Right lung (tissue), 2 donors: ENCODE measurements at regions not wholly inside any gene's neighbourhood (a gene's known extent, or its start where the extent isn't known, plus 50 kb on each side); places are given as distances from the start of the nearest gene placed in this dataset.
"Not testable (repeated sequence)": the region's sequence is repeated elsewhere in the genome, so short reads cannot be mapped to it uniquely, and the experiment has no call there.

Experiments
- DNase-seq, 2 donors: peaks; one replicate each; pipeline ENCODE4 v3.0.0-alpha.2; 2013

DNA sequence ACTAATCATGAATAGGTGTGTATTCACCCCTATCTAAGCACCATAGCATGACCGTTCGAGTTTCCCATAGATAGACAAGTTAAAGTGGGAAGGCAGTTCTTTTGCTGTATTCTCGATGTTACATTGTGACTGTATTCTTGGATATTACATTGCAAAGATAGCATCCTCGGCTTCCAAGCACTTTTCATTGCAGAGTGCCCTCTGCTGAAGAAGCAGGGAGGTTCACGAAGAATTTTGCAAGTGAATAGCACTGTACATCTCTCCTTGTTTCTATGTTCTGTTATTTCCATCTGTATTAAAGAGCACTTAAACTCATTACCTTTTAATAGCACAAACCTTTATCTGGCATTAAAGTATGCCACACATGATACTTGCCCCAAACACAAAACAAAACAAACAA lies 426.7 kb upstream of the ARX start:
- no peak for DNase-seq

GRCh38 chrX:25433307-25433706 lies 417.5 kb upstream of the ARX start:
- no peak for DNase-seq

DNA sequence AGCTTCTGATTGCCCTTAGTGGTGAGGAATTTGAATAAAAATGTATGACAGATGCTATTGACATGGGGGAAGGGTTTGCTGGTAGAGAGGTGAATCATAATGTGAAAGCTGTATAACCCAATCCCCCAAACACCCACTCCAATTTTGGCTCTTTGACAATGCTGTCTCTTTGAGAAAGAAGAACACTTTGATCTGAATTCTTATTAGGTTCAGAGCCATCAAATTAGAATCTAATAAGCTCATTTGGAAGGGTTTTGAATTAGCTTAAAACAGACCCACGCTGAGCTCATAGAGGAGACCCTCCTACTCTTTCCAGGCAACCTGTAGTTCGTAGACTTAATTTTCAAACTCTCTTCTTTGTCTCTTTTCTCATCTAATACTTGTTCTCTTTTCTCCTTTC lies 416.6 kb upstream of the ARX start:
- no peak for DNase-seq

- no peak for DNase-seq
These were observed 412.2 kb upstream of the ARX start for GRCh38 chrX:25427873-25428555.

GRCh38 chrX:25404163-25404562 lies 388.4 kb upstream of the ARX start:
- not testable (repeated sequence) for DNase-seq

- no peak for DNase-seq
These were observed 373.5 kb upstream of the ARX start for GRCh38 chrX:25389266-25389665.

GRCh38 chrX:25383196-25383595 lies 367.4 kb upstream of the ARX start:
- peak in 1 of 2 donors; percentile 6 for DNase-seq

- no peak for DNase-seq
These were observed 340.7 kb upstream of the ARX start for GRCh38 chrX:25356456-25356855.

DNA sequence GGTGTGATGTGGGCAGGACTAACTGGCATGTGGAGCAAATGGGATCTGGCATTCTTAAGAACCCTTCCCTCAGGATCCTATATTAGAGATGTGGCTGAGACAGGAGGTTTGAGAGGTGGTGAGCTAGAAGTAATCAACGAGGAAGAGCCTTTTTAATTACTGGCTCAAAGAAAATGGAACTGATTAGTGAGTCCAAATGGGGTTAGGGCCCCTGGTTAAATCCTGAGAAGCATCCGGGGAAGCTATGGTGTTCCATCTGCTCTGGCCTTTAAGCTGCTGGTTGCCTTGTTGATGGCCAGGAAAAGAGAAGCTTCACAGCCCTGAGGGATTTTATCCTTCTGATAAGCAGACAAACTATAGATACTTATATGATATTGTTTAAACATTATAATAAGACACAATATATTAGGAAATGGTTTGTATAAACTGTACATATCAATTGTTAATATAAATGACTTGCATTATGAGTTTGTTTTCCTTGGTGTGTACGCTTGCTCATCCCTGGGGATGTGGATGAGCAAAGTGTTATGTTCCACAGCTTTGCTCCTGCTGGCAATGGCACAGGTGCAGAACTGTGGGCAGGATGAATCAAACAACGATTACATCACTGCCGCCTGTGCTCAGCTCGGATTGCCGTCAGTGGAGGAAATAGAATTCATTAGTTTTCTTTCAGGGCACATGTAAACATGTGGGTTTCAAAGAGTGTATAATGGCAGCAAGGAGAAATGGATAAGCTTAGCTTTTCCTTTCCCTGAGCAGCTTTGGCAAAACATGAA lies 328.6 kb upstream of the ARX start:
- no peak for DNase-seq

DNA sequence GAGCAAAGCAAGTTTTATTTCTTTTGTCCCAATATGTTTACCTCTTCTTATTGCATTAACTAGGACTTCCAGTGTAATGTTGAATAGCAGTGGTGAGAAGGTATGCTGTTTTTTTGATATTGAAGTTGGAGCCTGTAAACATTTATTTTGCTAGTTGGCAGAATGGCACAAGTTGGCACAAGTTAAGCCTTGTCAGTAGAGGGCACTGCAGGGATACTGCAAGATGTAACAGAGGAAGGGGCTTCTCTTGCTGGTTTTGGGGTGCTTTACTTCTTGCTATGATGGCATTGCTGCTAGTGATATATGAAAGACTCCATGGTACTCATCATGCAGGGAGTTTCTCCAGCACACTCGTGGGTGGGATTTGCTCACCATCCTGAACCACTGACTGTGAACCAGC lies 327.3 kb upstream of the ARX start:
- no peak for DNase-seq

DNA sequence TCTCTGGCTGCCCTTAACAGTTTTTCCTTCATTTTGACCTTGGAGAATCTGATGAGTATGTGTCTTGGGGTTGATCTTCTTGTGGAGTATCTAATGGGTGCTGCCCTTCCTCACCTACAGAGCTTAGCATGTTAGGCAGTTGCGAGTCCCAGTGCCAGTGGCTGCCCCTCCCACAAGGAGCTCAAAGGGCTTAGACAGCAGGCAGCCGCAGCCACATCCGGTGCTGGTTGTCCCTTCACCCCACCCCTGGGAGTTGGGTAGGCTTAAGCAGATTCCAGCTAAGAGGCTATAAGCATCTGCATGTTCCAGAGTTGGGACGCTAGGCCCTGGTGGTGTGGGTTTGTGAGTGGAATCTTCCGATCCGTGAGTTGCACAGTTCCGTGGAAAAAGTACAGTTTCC lies 322.1 kb upstream of the ARX start:
- DNase-seq, result no peak

GRCh38 chrX:25300994-25301393 lies 285.2 kb upstream of the ARX start:
- DNase-seq, result no peak

- no peak for DNase-seq
These were observed 281.1 kb upstream of the ARX start for GRCh38 chrX:25296850-25297249.

- DNase-seq, result no peak
These were observed 279.7 kb upstream of the ARX start for GRCh38 chrX:25295466-25295865.

GRCh38 chrX:25290132-25290531 lies 274.4 kb upstream of the ARX start:
- no peak for DNase-seq

GRCh38 chrX:25288676-25289075 lies 272.9 kb upstream of the ARX start:
- DNase-seq, result no peak

DNA sequence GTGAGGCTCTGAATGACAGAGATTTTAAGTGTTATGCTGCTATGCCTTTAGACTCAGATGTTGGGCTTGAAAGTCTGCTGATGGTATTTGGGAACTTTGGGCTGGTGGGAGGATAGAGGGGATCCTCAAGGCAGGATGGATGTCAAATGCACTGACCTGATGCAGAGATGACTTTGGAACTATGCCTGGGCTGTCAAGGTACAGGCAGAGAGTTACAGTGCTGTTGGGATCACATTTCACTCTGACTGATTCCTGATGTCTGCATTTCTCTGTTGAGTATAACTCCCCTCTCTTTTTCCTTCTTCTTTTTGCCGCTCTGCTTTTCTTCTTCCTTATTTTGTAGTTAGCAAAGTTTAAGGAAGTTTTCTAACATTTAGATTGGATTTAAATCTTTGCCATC lies 271.8 kb upstream of the ARX start:
- no peak for DNase-seq

GRCh38 chrX:25285598-25285997 lies 269.8 kb upstream of the ARX start:
- no peak for DNase-seq

- DNase-seq, result no peak
These were observed 263.7 kb upstream of the ARX start for GRCh38 chrX:25279510-25279909.

DNA sequence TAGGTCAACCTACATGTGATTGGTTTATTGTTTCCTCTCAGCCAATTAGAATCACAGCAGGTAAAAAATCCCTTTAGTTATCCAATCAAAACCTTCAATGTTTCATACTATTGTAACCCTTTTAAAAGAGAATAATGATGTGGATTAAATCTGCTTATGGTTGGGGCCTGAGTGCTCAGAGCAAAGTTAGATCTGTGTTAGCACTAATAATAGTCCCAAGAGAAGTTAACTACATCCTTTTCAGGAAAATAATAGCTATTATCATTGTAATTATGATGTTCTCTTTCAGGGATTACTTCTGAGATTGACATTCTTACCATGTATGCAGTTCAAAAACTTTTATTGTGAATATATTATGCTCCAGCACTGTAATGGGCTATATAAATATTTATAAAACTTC lies 262.6 kb upstream of the ARX start:
- DNase-seq, result no peak

- no peak for DNase-seq
These were observed 261.8 kb upstream of the ARX start for GRCh38 chrX:25277574-25277973.

DNA sequence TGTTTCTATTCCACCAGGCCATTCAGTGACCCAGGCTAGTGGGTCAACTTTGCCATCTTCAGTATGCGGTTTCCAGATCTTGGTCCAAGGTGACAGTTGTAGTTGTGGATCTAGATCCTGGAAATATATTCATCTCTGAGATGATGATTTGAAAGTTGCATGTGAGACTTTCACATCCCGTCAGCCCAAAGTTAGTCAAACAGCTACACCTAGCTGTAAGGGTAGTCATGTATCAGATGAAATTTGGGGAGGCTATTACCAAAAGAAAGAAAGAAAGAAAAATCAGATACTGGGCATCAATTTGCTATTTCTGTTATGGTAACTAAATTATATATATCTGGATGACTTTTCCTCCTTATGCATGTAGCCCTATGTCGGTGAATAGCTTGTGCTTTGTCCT lies 259.4 kb upstream of the ARX start:
- DNase-seq, result no peak

DNA sequence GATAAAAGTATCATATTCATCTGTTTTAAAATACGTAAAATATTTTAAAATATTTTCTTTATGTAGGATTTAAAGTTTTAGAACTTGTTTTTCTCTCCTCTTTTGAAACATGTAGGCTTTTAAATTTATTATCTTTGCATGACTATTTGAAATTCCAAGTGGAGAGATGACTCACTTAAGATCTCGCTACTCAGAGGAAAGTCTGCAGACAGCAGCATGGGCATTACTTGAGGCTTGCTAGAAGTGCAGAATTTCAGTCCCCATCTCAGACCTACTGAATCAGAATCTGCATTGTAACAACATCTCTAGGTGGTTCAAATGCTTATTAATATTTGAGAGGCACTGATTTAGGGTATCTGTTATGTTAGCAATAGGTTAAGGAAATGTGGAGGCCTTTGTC lies 225.7 kb upstream of the ARX start:
- no peak for DNase-seq

DNA sequence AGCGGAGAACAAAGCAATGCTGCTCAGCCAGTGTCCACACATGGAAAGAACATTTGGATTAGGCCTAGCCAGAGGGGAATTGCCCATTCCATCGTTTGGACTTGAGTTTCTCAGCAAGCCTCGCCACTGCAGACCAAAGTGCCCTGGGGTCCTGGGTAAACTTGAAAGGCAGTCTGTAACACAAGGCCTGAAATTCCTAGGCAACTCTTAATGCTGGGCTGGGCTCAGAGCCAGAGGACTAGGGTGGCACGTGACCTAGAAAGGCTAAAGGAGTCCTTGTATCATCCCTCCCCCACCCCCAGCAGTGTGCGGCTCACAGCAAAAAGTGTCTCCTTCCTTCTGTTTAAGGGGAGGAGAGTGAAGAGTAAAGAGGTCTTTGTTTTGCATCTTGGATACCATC lies 210.4 kb upstream of the ARX start:
- peak in 1 of 2 donors; percentile 3 for DNase-seq
